Glutamatergic neuron (in vitro differentiated cells): ENCODE measurements at regions not wholly inside any gene's neighbourhood (a gene's known extent, or its start where the extent isn't known, plus 50 kb on each side); places are given as distances from the start of the nearest gene placed in this dataset.

ENCODE experiments used
- DNase-seq: peaks from one replicate; pipeline ENCODE4 v3.0.0; 2022
- H3K27ac Mint-ChIP-seq: one replicate; pipeline ENCODE4 v1.8.0; 2020; ENCODE audit warnings: mild to moderate bottlenecking, mixed read lengths, inconsistent platforms; ENCODE audit not compliant: unreplicated experiment
- H3K27me3 Mint-ChIP-seq: one replicate; pipeline ENCODE4 v1.8.0; 2020; ENCODE audit warnings: mild to moderate bottlenecking, moderate library complexity, mixed read lengths, inconsistent platforms; ENCODE audit not compliant: unreplicated experiment
- H3K36me3 Mint-ChIP-seq: one replicate; pipeline ENCODE4 v1.8.0; 2020; ENCODE audit warnings: mild to moderate bottlenecking, mixed read lengths, inconsistent platforms; ENCODE audit not compliant: unreplicated experiment
- H3K4me1 Mint-ChIP-seq: one replicate; pipeline ENCODE4 v1.8.0; 2020; ENCODE audit warnings: mild to moderate bottlenecking, low read depth, mixed read lengths, inconsistent platforms; ENCODE audit not compliant: unreplicated experiment
- H3K4me3 Mint-ChIP-seq: one replicate; pipeline ENCODE4 v1.8.0; 2020; ENCODE audit warnings: mild to moderate bottlenecking, mixed read lengths, inconsistent platforms; ENCODE audit not compliant: unreplicated experiment
- H3K9me3 Mint-ChIP-seq: one replicate; pipeline ENCODE4 v1.8.0; 2020; ENCODE audit warnings: mild to moderate bottlenecking, moderate library complexity, mixed read lengths, inconsistent platforms; ENCODE audit not compliant: unreplicated experiment
- CTCF ChIP-seq: fragments of 200-600 bp; sonication (generic); IDR thresholded peaks from one replicate; pipeline ENCODE4 v1.5.0; 2021; ENCODE audit not compliant: partially characterized antibody, unreplicated experiment

GRCh38 chr12:102722147-102722546 lies 194.9 kb downstream of the PAH start:
- TF ChIP-seq CTCF, result no peak
- no peak overlapping the region for H3K27ac Mint-ChIP-seq
- no peak overlapping the region for H3K4me3 Mint-ChIP-seq
- DNase-seq, result no peak
- H3K9me3 Mint-ChIP-seq, result no peaks in the 10 kb centered on the region
- no peaks in the 10 kb centered on the region for H3K36me3 Mint-ChIP-seq
- no peaks in the 10 kb centered on the region for H3K27me3 Mint-ChIP-seq
- H3K4me1 Mint-ChIP-seq, result no peaks in the 10 kb centered on the region

- H3K27me3 Mint-ChIP-seq, result no peaks in the 10 kb centered on the region
- no peaks in the 10 kb centered on the region for H3K9me3 Mint-ChIP-seq
- no peaks in the 10 kb centered on the region for H3K36me3 Mint-ChIP-seq
- H3K4me3 Mint-ChIP-seq, result no peak overlapping the region
- H3K4me1 Mint-ChIP-seq, result no peaks in the 10 kb centered on the region
- no peak overlapping the region for H3K27ac Mint-ChIP-seq
- TF ChIP-seq CTCF, result no peak
- no peak for DNase-seq
Observed at GRCh38 chr12:102708108-102708507, 208.9 kb downstream of the PAH start.

GRCh38 chr12:102702447-102703114 lies 214.5 kb downstream of the PAH start:
- peak; percentile 79 for TF ChIP-seq CTCF
- Mint-ChIP-seq H3K9me3 (no peaks in the 10 kb centered on the region), H3K27ac (no peak overlapping the region), H3K36me3 (no peaks in the 10 kb centered on the region), H3K4me1 (no peaks in the 10 kb centered on the region), H3K4me3 (no peak overlapping the region), H3K27me3 (no peaks in the 10 kb centered on the region)
- peak; percentile 30 for DNase-seq

GRCh38 chr12:102696045-102696444 lies 215.7 kb upstream of the IGF1 start:
- no peak for TF ChIP-seq CTCF
- no peak overlapping the region for H3K4me3 Mint-ChIP-seq
- no peak overlapping the region for H3K27ac Mint-ChIP-seq
- DNase-seq, result no peak
- H3K36me3 Mint-ChIP-seq, result no peaks in the 10 kb centered on the region
- no peaks in the 10 kb centered on the region for H3K27me3 Mint-ChIP-seq
- H3K9me3 Mint-ChIP-seq, result no peaks in the 10 kb centered on the region
- H3K4me1 Mint-ChIP-seq, result no peaks in the 10 kb centered on the region

GRCh38 chr12:102694903-102695302 lies 214.5 kb upstream of the IGF1 start:
- no peak for DNase-seq
- Mint-ChIP-seq H3K27ac (no peak overlapping the region), H3K27me3 (no peaks in the 10 kb centered on the region), H3K4me1 (no peaks in the 10 kb centered on the region), H3K4me3 (no peak overlapping the region), H3K9me3 (peaks cover 1% of the 10 kb centered on the region), H3K36me3 (no peaks in the 10 kb centered on the region)
- no peak for TF ChIP-seq CTCF
